HepG2 (cell line): ENCODE measurements at regions not wholly inside any gene's neighbourhood (a gene's known extent, or its start where the extent isn't known, plus 50 kb on each side); places are given as distances from the start of the nearest gene placed in this dataset.

ENCODE experiments used
- ATAC-seq: fragments of 200-7000 bp; cut with Tn5 transposase; 3 replicates; pipeline ENCODE4 v1.9.1; 2020; ENCODE audit warnings: mild to moderate bottlenecking, moderate library complexity
- BruUV-seq: library from RNA; stranded (reverse); fragments of 400-500 nt; replicated peaks from 2 replicates; lab custom pipeline; 2021; lab: Mats Ljungman, UMichigan
- CTCF ChIA-PET: fragments of 300-600 bp; formaldehyde crosslinking; extraction: SDS; loops from one replicate; lab custom pipeline; 2021; ENCODE audit warnings: low total read pairs, inconsistent platforms, low intra/inter-chr PET ratio; lab: Yijun Ruan, JAX
- POLR2A ChIA-PET: fragments of 350-600 bp; sonication (Branson Sonifier 250); formaldehyde crosslinking; loops from one replicate; lab custom pipeline; 2020; ENCODE audit warnings: antibody characterized with exemption, inconsistent platforms; lab: Yijun Ruan, JAX
- DNase-seq: peaks from one replicate; pipeline ENCODE4 v3.0.0-alpha.2; 2015; ENCODE audit warnings: low spot score
- FAIRE-seq: peaks from 3 replicates; lab custom pipeline; 2011; peaks lifted over from hg19 to GRCh38; lab: Jason Lieb, UNC
- H2AFZ ChIP-seq: one replicate; pipeline ENCODE4 v1.6.1; 2011; ENCODE audit warnings: low read length, inconsistent platforms
- H3K27ac ChIP-seq: fragments of 300-600 bp; 3 replicates; pipeline ENCODE4 v1.8.0; 2011; ENCODE audit warnings: mixed run types, mild to moderate bottlenecking, mixed read lengths, low read length, inconsistent platforms; ENCODE audit not compliant: insufficient read depth; ENCODE audit errors: extremely low read length
- H3K27me3 ChIP-seq, 2 experiments: fragments of 200-600 bp in 1 of 2; 2 replicates in 1 of 2; 3 replicates in 1 of 2; pipeline versions ENCODE4 v1.6.0 to v1.8.0; 2011; ENCODE audit warnings: low read length in 2 of 2, mild to moderate bottlenecking in 2 of 2, moderate library complexity in 2 of 2, inconsistent platforms in 1 of 2; ENCODE audit not compliant: insufficient read depth in 2 of 2, control insufficient read depth in 1 of 2
- H3K36me3 ChIP-seq, 2 experiments: fragments of 200-600 bp in 1 of 2; replicated peaks in 1 of 2; 2 replicates in 1 of 2; 3 replicates in 1 of 2; pipeline versions ENCODE4 v1.5.1 to v1.8.0; 2011; ENCODE audit warnings: low read length in 2 of 2, inconsistent platforms in 1 of 2; ENCODE audit not compliant: insufficient read depth in 2 of 2, control insufficient read depth in 1 of 2
- H3K4me1 ChIP-seq: 2 replicates; pipeline ENCODE4 v1.5.1; 2012; ENCODE audit warnings: low read length, inconsistent platforms; ENCODE audit not compliant: insufficient read depth
- H3K4me2 ChIP-seq: 2 replicates; pipeline ENCODE4 v1.6.0; 2011; ENCODE audit warnings: low read depth, low read length, inconsistent platforms
- H3K4me3 ChIP-seq, 3 experiments: fragments of 200-600 bp in 1 of 3; sonication (generic), shearing (Covaris generic) in 1 of 3; replicated peaks in 1 of 3; 2 replicates each; pipeline ENCODE4 v1.5.1; 2011 to 2016; ENCODE audit warnings: low read length in 3 of 3, inconsistent platforms in 2 of 3, low read depth in 2 of 3, mild to moderate bottlenecking in 2 of 3, control low read depth in 1 of 3, mixed read lengths in 1 of 3; ENCODE audit not compliant: insufficient read depth in 1 of 3
- H3K79me2 ChIP-seq: one replicate; pipeline ENCODE4 v1.6.1; 2011; ENCODE audit warnings: low read length, inconsistent platforms; ENCODE audit not compliant: insufficient read depth
- H3K9ac ChIP-seq: 2 replicates; pipeline ENCODE4 v1.6.0; 2011; ENCODE audit warnings: mild to moderate bottlenecking, low read depth, low read length, inconsistent platforms; ENCODE audit not compliant: insufficient read depth
- H3K9me3 ChIP-seq: 2 replicates; pipeline ENCODE4 v1.5.1; 2012; ENCODE audit warnings: mild to moderate bottlenecking, low read length
- H4K20me1 ChIP-seq: 2 replicates; pipeline ENCODE4 v1.6.0; 2011; ENCODE audit warnings: inconsistent platforms, mild to moderate bottlenecking, low read length, moderate library complexity; ENCODE audit not compliant: insufficient read depth
- ATF7 ChIP-seq, 2 experiments: fragments of 450-650 bp in 1 of 2; sonication (generic) in 1 of 2; formaldehyde crosslinking in 1 of 2; IDR thresholded peaks; 2 replicates each; pipeline versions ENCODE4 v1.4.0 to v1.6.1; 2016 to 2020; ENCODE audit warnings: antibody characterized with exemption in 1 of 2, mild to moderate bottlenecking in 1 of 2, missing genetic modification reagents in 1 of 2
- HNRNPK ChIP-seq: fragments of 200-400 bp; formaldehyde crosslinking; IDR thresholded peaks from 2 replicates; pipeline ENCODE4 v1.6.1; 2018; ENCODE audit warnings: low read length, low read depth, moderate library complexity, mild to moderate bottlenecking; ENCODE audit not compliant: poor library complexity, severe bottlenecking
- MAZ ChIP-seq, 2 experiments: sonication (generic) in 1 of 2; formaldehyde crosslinking in 1 of 2; IDR thresholded peaks; 2 replicates each; pipeline versions ENCODE4 v1.5.0 to v1.6.1; 2012 to 2020; ENCODE audit warnings: low read depth in 2 of 2, mild to moderate bottlenecking in 2 of 2, borderline replicate concordance in 1 of 2, improper control_type of control experiment in 1 of 2, low read length in 1 of 2, missing genetic modification reagents in 1 of 2, moderate library complexity in 1 of 2
- MNT ChIP-seq: fragments of 450-650 bp; IDR thresholded peaks from 2 replicates; pipeline ENCODE4 v1.6.1; 2016
- MTA1 ChIP-seq: sonication (generic); formaldehyde crosslinking; IDR thresholded peaks from 2 replicates; pipeline ENCODE4 v1.4.0; 2020; ENCODE audit warnings: missing genetic modification reagents, mild to moderate bottlenecking, borderline replicate concordance
- ZBTB42 ChIP-seq: sonication (generic); formaldehyde crosslinking; IDR thresholded peaks from 2 replicates; pipeline ENCODE4 v1.5.0; 2020; ENCODE audit warnings: mild to moderate bottlenecking, missing genetic modification reagents
- ZFAT ChIP-seq: sonication (generic); formaldehyde crosslinking; conservative IDR thresholded peaks from 2 replicates; pipeline ENCODE4 v1.8.1; 2023; ENCODE audit warnings: missing genetic modification reagents, inconsistent platforms
- ZNF333 ChIP-seq: sonication (generic); formaldehyde crosslinking; IDR thresholded peaks from 2 replicates; pipeline ENCODE4 v1.4.0; 2020; ENCODE audit warnings: mild to moderate bottlenecking, missing genetic modification reagents, borderline replicate concordance
- ZNF557 ChIP-seq: sonication (generic); formaldehyde crosslinking; IDR thresholded peaks from 2 replicates; pipeline ENCODE4 v1.4.0; 2020; ENCODE audit warnings: missing genetic modification reagents
- ZNF674 ChIP-seq: sonication (generic); formaldehyde crosslinking; IDR thresholded peaks from 2 replicates; pipeline ENCODE4 v1.5.0; 2020; ENCODE audit warnings: low read depth, mild to moderate bottlenecking, missing genetic modification reagents
- ZNF772 ChIP-seq: sonication (generic); formaldehyde crosslinking; IDR thresholded peaks from 2 replicates; pipeline ENCODE4 v1.5.0; 2020; ENCODE audit warnings: mild to moderate bottlenecking, missing genetic modification reagents
- WGBS: methylation state at CpG from one replicate; pipeline ENCODE4 v1.1.6; 2017; ENCODE audit warnings: low lambda C conversion rate; 5-methylcytosine and 5-hydroxymethylcytosine counted together
- in situ Hi-C: cut with HindIII; loops from 2 replicates; pipeline ENCODE4 v1.10.0; 2017; ENCODE audit warnings: low pct_unique_long_range_greater_than_20kb; ENCODE audit not compliant: extremely low pct_ligation_motif_present
- intact Hi-C: fragments of 100-400 bp; cut with micrococcal nuclease; formaldehyde crosslinking; loops from one replicate; pipeline ENCODE4 v1.10.0; 2022; ENCODE audit not compliant: unreplicated experiment
- TF ChIP-seq, protein P1 (sequence below): sonication (generic); formaldehyde crosslinking; IDR thresholded peaks from 2 replicates; pipeline ENCODE4 v1.4.0; 2020; ENCODE audit warnings: missing genetic modification reagents

- ATAC-seq (no peak), DNase-seq (no peak), FAIRE-seq (no peak)
- no peak overlapping the region for H3K27ac ChIP-seq
- H3K4me1 ChIP-seq, result no peaks in the 10 kb centered on the region
- H3K9ac ChIP-seq, result no peak overlapping the region
- no TSS peak for BruUV-seq
- ChIA-PET CTCF (no interaction called here), POLR2A (no interaction called here)
- no peak overlapping the region for H2AFZ ChIP-seq
- no peak overlapping the region for H3K4me2 ChIP-seq
- 43% methylated on average over 2 of the region's 2 CpGs for WGBS
- H3K79me2 ChIP-seq, result no peaks in the 10 kb centered on the region
- no peak overlapping the region for H3K4me3 ChIP-seq
- H3K27me3 ChIP-seq, result 0 out of 5 replicates have a peak, but pooled peaks cover 0 to 1% of the 10 kb centered on the region in 2 experiments
- TF ChIP-seq ZNF333 (no peak), ZBTB42 (no peak), ATF7 (IDR thresholded peaks at IDR 0.05) (no peak), ATF7 (CRISPR knock-in tag; IDR thresholded peaks at IDR 0.05) (no peak), MAZ (IDR thresholded peaks at IDR 0.05; ENCODE audit: borderline replicate concordance, low read depth, low read length) (no peak), MAZ (CRISPR knock-in tag; IDR thresholded peaks at IDR 0.05; ENCODE audit: low read depth) (no peak), HNRNPK (no peak), ZNF557 (CRISPR knock-in tag) (no peak), ZNF674 (CRISPR knock-in tag) (no peak), ZNF772 (CRISPR knock-in tag) (no peak)
- in situ Hi-C loops (no loop called here), intact Hi-C loops (no loop called here)
- H4K20me1 ChIP-seq, result no peaks in the 10 kb centered on the region
- no peaks in the 10 kb centered on the region for H3K36me3 ChIP-seq
- H3K9me3 ChIP-seq, result no peaks in the 10 kb centered on the region
These were observed 167.1 kb upstream of the ECI2 start for GRCh38 chr6:4302524-4302923.

DNA sequence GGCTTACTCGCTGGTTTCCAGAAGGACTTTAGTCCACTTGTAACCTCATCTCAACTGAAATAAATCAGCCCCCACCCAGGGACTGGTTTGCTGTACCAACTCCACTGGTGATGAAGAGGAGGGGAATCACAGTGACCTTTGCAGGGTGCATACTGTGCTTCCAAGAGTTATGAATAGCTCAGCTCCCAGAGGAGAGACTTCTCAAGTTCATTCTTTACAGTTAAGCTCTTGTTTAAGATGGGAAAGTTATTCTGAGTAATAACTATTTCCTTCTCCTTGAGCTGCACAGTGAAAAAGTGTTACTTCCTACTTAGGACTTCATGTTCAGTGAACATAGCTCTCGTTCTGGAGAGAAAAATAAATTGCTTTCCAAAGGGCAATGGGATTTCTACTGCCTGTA lies 166.5 kb upstream of the ECI2 start:
- ATAC-seq (no peak), FAIRE-seq (no peak), DNase-seq (no peak)
- H3K36me3 ChIP-seq, result no peaks in the 10 kb centered on the region
- no peak overlapping the region for H2AFZ ChIP-seq
- ChIA-PET CTCF (no interaction called here), POLR2A (no interaction called here)
- no peaks in the 10 kb centered on the region; a peak in 1 of 5 replicates for H3K27me3 ChIP-seq
- H3K9me3 ChIP-seq, result no peaks in the 10 kb centered on the region
- no TSS peak for BruUV-seq
- intact Hi-C loops (no loop called here), in situ Hi-C loops (no loop called here)
- no peaks in the 10 kb centered on the region for H3K4me1 ChIP-seq
- no peak overlapping the region for H3K27ac ChIP-seq
- no peaks in the 10 kb centered on the region for H4K20me1 ChIP-seq
- no peak overlapping the region for H3K4me2 ChIP-seq
- no peaks in the 10 kb centered on the region for H3K79me2 ChIP-seq
- H3K9ac ChIP-seq, result no peak overlapping the region
- WGBS, result 4% methylated on average over 1 of the region's 2 CpGs
- no peak overlapping the region for H3K4me3 ChIP-seq
- TF ChIP-seq MNT (no peak), ZFAT (CRISPR knock-in tag) (no peak), MTA1 (no peak)
- TF ChIP-seq, protein P1, sequence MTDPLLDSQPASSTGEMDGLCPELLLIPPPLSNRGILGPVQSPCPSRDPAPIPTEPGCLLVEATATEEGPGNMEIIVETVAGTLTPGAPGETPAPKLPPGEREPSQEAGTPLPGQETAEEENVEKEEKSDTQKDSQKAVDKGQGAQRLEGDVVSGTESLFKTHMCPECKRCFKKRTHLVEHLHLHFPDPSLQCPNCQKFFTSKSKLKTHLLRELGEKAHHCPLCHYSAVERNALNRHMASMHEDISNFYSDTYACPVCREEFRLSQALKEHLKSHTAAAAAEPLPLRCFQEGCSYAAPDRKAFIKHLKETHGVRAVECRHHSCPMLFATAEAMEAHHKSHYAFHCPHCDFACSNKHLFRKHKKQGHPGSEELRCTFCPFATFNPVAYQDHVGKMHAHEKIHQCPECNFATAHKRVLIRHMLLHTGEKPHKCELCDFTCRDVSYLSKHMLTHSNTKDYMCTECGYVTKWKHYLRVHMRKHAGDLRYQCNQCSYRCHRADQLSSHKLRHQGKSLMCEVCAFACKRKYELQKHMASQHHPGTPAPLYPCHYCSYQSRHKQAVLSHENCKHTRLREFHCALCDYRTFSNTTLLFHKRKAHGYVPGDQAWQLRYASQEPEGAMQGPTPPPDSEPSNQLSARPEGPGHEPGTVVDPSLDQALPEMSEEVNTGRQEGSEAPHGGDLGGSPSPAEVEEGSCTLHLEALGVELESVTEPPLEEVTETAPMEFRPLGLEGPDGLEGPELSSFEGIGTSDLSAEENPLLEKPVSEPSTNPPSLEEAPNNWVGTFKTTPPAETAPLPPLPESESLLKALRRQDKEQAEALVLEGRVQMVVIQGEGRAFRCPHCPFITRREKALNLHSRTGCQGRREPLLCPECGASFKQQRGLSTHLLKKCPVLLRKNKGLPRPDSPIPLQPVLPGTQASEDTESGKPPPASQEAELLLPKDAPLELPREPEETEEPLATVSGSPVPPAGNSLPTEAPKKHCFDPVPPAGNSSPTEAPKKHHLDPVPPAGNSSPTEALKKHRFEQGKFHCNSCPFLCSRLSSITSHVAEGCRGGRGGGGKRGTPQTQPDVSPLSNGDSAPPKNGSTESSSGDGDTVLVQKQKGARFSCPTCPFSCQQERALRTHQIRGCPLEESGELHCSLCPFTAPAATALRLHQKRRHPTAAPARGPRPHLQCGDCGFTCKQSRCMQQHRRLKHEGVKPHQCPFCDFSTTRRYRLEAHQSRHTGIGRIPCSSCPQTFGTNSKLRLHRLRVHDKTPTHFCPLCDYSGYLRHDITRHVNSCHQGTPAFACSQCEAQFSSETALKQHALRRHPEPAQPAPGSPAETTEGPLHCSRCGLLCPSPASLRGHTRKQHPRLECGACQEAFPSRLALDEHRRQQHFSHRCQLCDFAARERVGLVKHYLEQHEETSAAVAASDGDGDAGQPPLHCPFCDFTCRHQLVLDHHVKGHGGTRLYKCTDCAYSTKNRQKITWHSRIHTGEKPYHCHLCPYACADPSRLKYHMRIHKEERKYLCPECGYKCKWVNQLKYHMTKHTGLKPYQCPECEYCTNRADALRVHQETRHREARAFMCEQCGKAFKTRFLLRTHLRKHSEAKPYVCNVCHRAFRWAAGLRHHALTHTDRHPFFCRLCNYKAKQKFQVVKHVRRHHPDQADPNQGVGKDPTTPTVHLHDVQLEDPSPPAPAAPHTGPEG (CRISPR knock-in tag), result no peak
